Neural cell (in vitro differentiated cells): ENCODE measurements at regions not wholly inside any gene's neighbourhood (a gene's known extent, or its start where the extent isn't known, plus 50 kb on each side); places are given as distances from the start of the nearest gene placed in this dataset.

Experiments
- H2AFZ ChIP-seq: fragments of 200-600, 300-800 bp; sonication (generic), shearing (Covaris generic); 2 replicates; pipeline ENCODE4 v1.6.0; 2014; ENCODE audit warnings: low read depth, mild to moderate bottlenecking, antibody characterized with exemption, low read length, moderate library complexity
- H3F3A ChIP-seq: fragments of 200-600 bp; shearing (Covaris generic); 2 replicates; pipeline ENCODE4 v1.6.1; 2016; ENCODE audit warnings: mild to moderate bottlenecking, moderate library complexity, mixed read lengths, antibody characterized with exemption, low read length; ENCODE audit not compliant: insufficient read depth, poor library complexity, severe bottlenecking
- H3K27ac ChIP-seq: fragments of 200-600, 300-800 bp; sonication (generic), shearing (Covaris generic); 2 replicates; pipeline ENCODE4 v1.5.1; 2014; ENCODE audit warnings: mild to moderate bottlenecking, low read length, moderate library complexity
- H3K27me3 ChIP-seq: fragments of 300-800, 200-600 bp; sonication (generic), shearing (Covaris generic); 2 replicates; pipeline ENCODE4 v1.6.0; 2014; ENCODE audit warnings: mild to moderate bottlenecking, low read depth, low read length, moderate library complexity; ENCODE audit not compliant: insufficient read depth
- H3K36me3 ChIP-seq: fragments of 300-800, 200-600 bp; sonication (generic), shearing (Covaris generic); 2 replicates; pipeline ENCODE4 v1.5.1; 2014; ENCODE audit warnings: mild to moderate bottlenecking, antibody characterized with exemption, low read length, moderate library complexity; ENCODE audit not compliant: insufficient read depth
- H3K4me2 ChIP-seq: fragments of 300-800, 200-600 bp; sonication (generic), shearing (Covaris generic); 2 replicates; pipeline ENCODE4 v1.6.0; 2014; ENCODE audit warnings: mild to moderate bottlenecking, low read length
- H3K4me3 ChIP-seq: fragments of 300-800, 200-600 bp; sonication (generic), shearing (Covaris generic); 2 replicates; pipeline ENCODE4 v1.5.1; 2014; ENCODE audit warnings: mild to moderate bottlenecking, low read length, moderate library complexity
- H3K79me2 ChIP-seq: fragments of 200-600 bp; shearing (Covaris generic); replicated peaks from 2 replicates; pipeline ENCODE4 v1.6.0; 2014; ENCODE audit warnings: mild to moderate bottlenecking, low read length, moderate library complexity; ENCODE audit not compliant: insufficient read depth
- H3K9ac ChIP-seq: fragments of 300-800, 200-600 bp; sonication (generic), shearing (Covaris generic); 2 replicates; pipeline ENCODE4 v1.6.1; 2016; ENCODE audit warnings: mild to moderate bottlenecking, low read length, mixed read lengths
- H3K9me2 ChIP-seq: fragments of 200-600 bp; shearing (Covaris generic); 2 replicates; pipeline ENCODE4 v1.6.1; 2016; ENCODE audit warnings: mild to moderate bottlenecking, low read length, mixed read lengths; ENCODE audit not compliant: insufficient read depth
- H3K9me3 ChIP-seq: fragments of 200-600, 300-800 bp; sonication (generic), shearing (Covaris generic); 2 replicates; pipeline ENCODE4 v1.6.1; 2016; ENCODE audit warnings: mild to moderate bottlenecking, mixed run types, low read length, moderate library complexity, mixed read lengths
- H4K20me1 ChIP-seq: fragments of 200-600 bp; shearing (Covaris generic); 2 replicates; pipeline ENCODE4 v1.6.1; 2016; ENCODE audit warnings: mild to moderate bottlenecking, mixed run types; ENCODE audit not compliant: insufficient read depth
- CTCF ChIP-seq: fragments of 450-650 bp; IDR thresholded peaks from 2 replicates; pipeline ENCODE4 v1.5.1; 2014; ENCODE audit warnings: antibody characterized with exemption, mild to moderate bottlenecking, moderate library complexity; ENCODE audit not compliant: poor library complexity, severe bottlenecking
- EP300 ChIP-seq: fragments of 450-650 bp; conservative IDR thresholded peaks from 2 replicates; pipeline ENCODE4 v1.6.1; 2014; ENCODE audit warnings: antibody characterized with exemption, mild to moderate bottlenecking, moderate library complexity; ENCODE audit not compliant: poor library complexity, severe bottlenecking
- EZH2 ChIP-seq: fragments of 200-600, 300-800 bp; shearing (Covaris generic), sonication (generic); IDR thresholded peaks from 2 replicates; pipeline ENCODE4 v1.6.1; 2014; ENCODE audit warnings: antibody characterized with exemption, low read length, borderline replicate concordance, mild to moderate bottlenecking; ENCODE audit not compliant: insufficient read depth, poor library complexity, severe bottlenecking
- MXI1 ChIP-seq: fragments of 450-650 bp; conservative IDR thresholded peaks from 2 replicates; pipeline ENCODE4 v1.6.1; 2014; ENCODE audit warnings: antibody characterized with exemption, mild to moderate bottlenecking; ENCODE audit not compliant: poor library complexity, severe bottlenecking
- POLR2AphosphoS5 ChIP-seq: IDR thresholded peaks from 2 replicates; pipeline ENCODE4 v1.6.1; 2012
- RAD21 ChIP-seq: fragments of 450-650 bp; conservative IDR thresholded peaks from 2 replicates; pipeline ENCODE4 v1.6.1; 2014; ENCODE audit warnings: antibody characterized with exemption, mild to moderate bottlenecking, moderate library complexity
- REST ChIP-seq: IDR thresholded peaks from 2 replicates; pipeline ENCODE4 v1.6.1; 2012; ENCODE audit warnings: borderline replicate concordance
- SMC3 ChIP-seq: fragments of 450-650 bp; conservative IDR thresholded peaks from 2 replicates; pipeline ENCODE4 v1.6.1; 2014; ENCODE audit warnings: antibody characterized with exemption, mild to moderate bottlenecking, moderate library complexity; ENCODE audit not compliant: poor library complexity
- TAF1 ChIP-seq: IDR thresholded peaks from 2 replicates; pipeline ENCODE4 v1.6.1; 2012; ENCODE audit warnings: low read depth

GRCh38 chr13:103908274-103908673 is 842.1 kb upstream of the SLC10A2 start:
- Histone ChIP-seq H2AFZ (no peak overlapping the region), H3K9ac (no peak overlapping the region), H3K4me3 (no peak overlapping the region), H3K36me3 (no peaks in the 10 kb centered on the region), H3K4me2 (no peak overlapping the region), H3K27me3 (no peaks in the 10 kb centered on the region), H3K9me3 (no peaks in the 10 kb centered on the region), H4K20me1 (no peaks in the 10 kb centered on the region), H3F3A (no peaks in the 10 kb centered on the region), H3K79me2 (no peaks in the 10 kb centered on the region), H3K27ac (no peak overlapping the region), H3K9me2 (no peaks in the 10 kb centered on the region)
- no peak for TF ChIP-seq POLR2AphosphoS5
- TF ChIP-seq EP300 = no peak
- TF ChIP-seq REST = no peak
- no peak for TF ChIP-seq MXI1
- no peak for TF ChIP-seq SMC3
- TF ChIP-seq EZH2 = no peak
- TF ChIP-seq RAD21 = no peak
- TF ChIP-seq TAF1 = no peak

DNA sequence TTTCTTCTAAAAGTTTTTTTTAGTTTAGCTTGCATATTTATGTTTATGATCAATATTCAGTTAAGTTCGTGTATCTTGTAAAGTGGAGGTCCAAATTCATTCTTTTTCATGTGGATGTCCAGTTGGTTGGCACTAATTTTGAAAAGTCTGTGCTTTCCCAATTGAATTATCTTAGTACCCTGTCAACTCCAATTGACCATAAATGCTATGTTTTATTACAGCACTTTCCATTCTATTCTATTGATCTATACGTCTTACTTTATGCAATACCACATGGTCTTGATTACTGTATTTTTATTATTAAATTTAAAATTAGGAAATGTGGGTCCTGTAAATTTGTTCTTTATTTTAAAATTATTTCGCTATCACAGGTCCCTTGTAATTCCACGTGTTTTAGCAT is 837.6 kb upstream of the SLC10A2 start:
- Histone ChIP-seq H3K4me3 (no peak overlapping the region), H3K27ac (no peak overlapping the region), H2AFZ (no peak overlapping the region), H3K9me3 (peaks cover under 1% of the 10 kb centered on the region), H3K27me3 (no peaks in the 10 kb centered on the region), H3K9me2 (no peaks in the 10 kb centered on the region), H3K36me3 (no peaks in the 10 kb centered on the region), H3F3A (no peaks in the 10 kb centered on the region), H3K4me2 (no peak overlapping the region), H4K20me1 (no peaks in the 10 kb centered on the region), H3K79me2 (no peaks in the 10 kb centered on the region), H3K9ac (no peak overlapping the region)
- TF ChIP-seq SMC3 (no peak), CTCF (no peak), REST (no peak), EP300 (no peak), POLR2AphosphoS5 (no peak), MXI1 (no peak), EZH2 (no peak), TAF1 (no peak), RAD21 (no peak)
